ENCODE measurements at regions not wholly inside any gene's neighbourhood (a gene's known extent, or its start where the extent isn't known, plus 50 kb on each side); places are given as distances from the start of the nearest gene placed in this dataset.
A peak's percentile ranks its signal among the peaks of the same experiment; 100 is the strongest.

DNA sequence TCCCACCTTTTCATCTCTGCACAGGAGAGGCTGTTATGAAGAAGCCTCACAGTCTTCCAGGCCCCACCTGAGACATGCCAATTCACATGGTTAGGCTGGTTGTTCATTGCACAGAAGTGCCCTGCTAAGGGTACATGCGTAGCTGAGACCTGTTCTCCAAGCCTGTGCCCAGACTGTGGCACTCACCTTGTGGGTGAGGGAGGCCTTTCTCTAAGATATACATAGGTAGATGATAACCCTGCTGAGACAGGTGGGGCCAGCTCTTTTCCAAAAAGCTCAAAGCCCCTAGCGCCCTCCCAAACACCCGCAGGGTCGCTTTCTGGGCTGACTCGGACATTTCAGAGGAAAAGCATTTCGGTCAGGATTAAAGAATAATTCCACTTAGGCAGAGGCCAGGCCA, 53.5 kb upstream of the ZNF507 start:
- Histone ChIP-seq H3K36me3 (no peaks in the 10 kb centered on the region), H3K9me3 (no peaks in the 10 kb centered on the region), H3K27ac (replicated peaks in 1 of 4) (no peak overlapping the region), H3K27me3 (no peaks in the 10 kb centered on the region), H3K4me1 (peaks cover 0 to 11% (median 9%) of the 10 kb centered on the region in 4 donors), H3K4me3 (no peak overlapping the region)
- peak; percentile 88 for DNase-seq (ENCODE audit: extremely low spot score)
- intact Hi-C loops (cut with DNase I) = no loop called here
- no peak for TF ChIP-seq POLR2AphosphoS5 (IDR thresholded peaks at IDR 0.05)
- no peak for TF ChIP-seq POLR2A (IDR thresholded peaks at IDR 0.05; ENCODE audit: low read depth)
- TF ChIP-seq, protein P1, sequence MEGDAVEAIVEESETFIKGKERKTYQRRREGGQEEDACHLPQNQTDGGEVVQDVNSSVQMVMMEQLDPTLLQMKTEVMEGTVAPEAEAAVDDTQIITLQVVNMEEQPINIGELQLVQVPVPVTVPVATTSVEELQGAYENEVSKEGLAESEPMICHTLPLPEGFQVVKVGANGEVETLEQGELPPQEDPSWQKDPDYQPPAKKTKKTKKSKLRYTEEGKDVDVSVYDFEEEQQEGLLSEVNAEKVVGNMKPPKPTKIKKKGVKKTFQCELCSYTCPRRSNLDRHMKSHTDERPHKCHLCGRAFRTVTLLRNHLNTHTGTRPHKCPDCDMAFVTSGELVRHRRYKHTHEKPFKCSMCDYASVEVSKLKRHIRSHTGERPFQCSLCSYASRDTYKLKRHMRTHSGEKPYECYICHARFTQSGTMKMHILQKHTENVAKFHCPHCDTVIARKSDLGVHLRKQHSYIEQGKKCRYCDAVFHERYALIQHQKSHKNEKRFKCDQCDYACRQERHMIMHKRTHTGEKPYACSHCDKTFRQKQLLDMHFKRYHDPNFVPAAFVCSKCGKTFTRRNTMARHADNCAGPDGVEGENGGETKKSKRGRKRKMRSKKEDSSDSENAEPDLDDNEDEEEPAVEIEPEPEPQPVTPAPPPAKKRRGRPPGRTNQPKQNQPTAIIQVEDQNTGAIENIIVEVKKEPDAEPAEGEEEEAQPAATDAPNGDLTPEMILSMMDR (IDR thresholded peaks at IDR 0.05) = no peak
- 92% methylated on average over 6 of the region's 6 CpGs for WGBS

DNA sequence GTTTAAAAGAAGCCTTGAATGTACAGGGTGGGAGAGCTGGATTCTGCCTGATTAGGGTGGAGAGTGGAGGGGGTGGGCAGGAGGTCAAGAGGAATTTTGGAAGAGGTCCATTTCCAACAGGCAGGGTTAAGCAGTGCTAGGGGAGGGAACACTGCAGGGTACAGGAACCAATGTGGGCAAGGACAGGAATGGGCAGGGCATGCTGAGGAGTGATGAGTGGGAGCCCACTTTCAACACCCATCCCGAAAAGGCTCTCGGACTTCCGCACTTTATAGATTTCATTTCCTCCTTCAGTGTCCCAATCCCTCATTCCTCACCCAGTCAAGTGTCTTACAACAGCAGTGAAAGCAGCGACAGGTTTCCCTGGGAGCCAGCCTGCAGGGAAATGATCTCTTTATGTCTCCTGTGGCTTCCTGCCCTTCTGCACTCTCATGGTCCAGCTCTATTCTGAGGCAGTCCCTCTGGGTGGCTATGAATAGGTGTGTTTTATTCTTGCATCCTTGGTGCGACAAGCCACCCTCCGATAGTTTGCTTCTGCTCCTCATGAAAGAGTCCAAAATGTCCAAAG, 50.5 kb upstream of the ZNF507 start:
- 87% methylated on average over 6 of the region's 6 CpGs for WGBS

More for the DNA sequence above, 50.5 kb upstream of the ZNF507 start:
- Histone ChIP-seq H3K27ac (replicated peaks in 1 of 4) (no peak overlapping the region), H3K4me1 (no peaks in the 10 kb centered on the region), H3K27me3 (no peaks in the 10 kb centered on the region), H3K4me3 (no peak overlapping the region), H3K9me3 (peaks cover 0 to 6% (median 0%) of the 10 kb centered on the region in 4 donors), H3K36me3 (no peaks in the 10 kb centered on the region)
- TF ChIP-seq POLR2A (IDR thresholded peaks at IDR 0.05; ENCODE audit: low read depth) (no peak), EP300 (IDR thresholded peaks at IDR 0.05) (no peak), POLR2AphosphoS5 (IDR thresholded peaks at IDR 0.05) (no peak)
- TF ChIP-seq, protein P1 (IDR thresholded peaks at IDR 0.05) = no peak
- intact Hi-C loops (cut with DNase I) = no loop called here
- peak; percentile 64 for DNase-seq (ENCODE audit: extremely low spot score)

Small RNA genes in the stretch of these regions (small RNA-seq; reads per million reads assigned to genes)
- 0 reads per million in 3 donors for gene AC011456.1
- gene RNA5SP471 = 0 reads per million in 3 donors
- 0 to 0.17 (median 0.08) reads per million in 3 donors for gene RNA5SP472
- 0 reads per million in 3 donors for gene RNU6-967P

All from esophagus muscularis mucosa (tissue), 4 donors.